ENCODE measurements at regions not wholly inside any gene's neighbourhood (a gene's known extent, or its start where the extent isn't known, plus 50 kb on each side); places are given as distances from the start of the nearest gene placed in this dataset.

GRCh38 chr2:10964052-10964790 is 52.5 kb downstream of the KCNF1 start (continued):
- TF ChIP-seq ZNF274 (IDR thresholded peaks at IDR 0.05; ENCODE audit: borderline replicate concordance, extremely low read depth, low read length) (no peak), NANOG (IDR thresholded peaks at IDR 0.05; ENCODE audit: insufficient read depth, low read depth, low read length, poor library complexity, severe bottlenecking) (no peak), POLR2A (IDR thresholded peaks at IDR 0.05; ENCODE audit: control extremely low read depth in 1 of 2, low read depth in 2 of 2, low read length in 2 of 2) (no peak), KDM4A (IDR thresholded peaks at IDR 0.05; ENCODE audit: low read depth, low read length, severe bottlenecking) (no peak), TAF7 (optimal IDR thresholded peaks at IDR 0.05; ENCODE audit: borderline replicate concordance, low read depth, low read length) (no peak), JUND (IDR thresholded peaks at IDR 0.05; ENCODE audit: low read length) (no peak), TAF1 (IDR thresholded peaks at IDR 0.05; ENCODE audit: low read depth, low read length) (no peak), JUN (IDR thresholded peaks at IDR 0.05; ENCODE audit: low read depth, low read length) (no peak), EP300 (IDR thresholded peaks at IDR 0.05; ENCODE audit: borderline replicate concordance in 1 of 2, low read depth in 2 of 2, low read length in 2 of 2) (no peak), RFX5 (IDR thresholded peaks at IDR 0.05; ENCODE audit: borderline replicate concordance, low read depth, low read length) (no peak), RAD21 (IDR thresholded peaks at IDR 0.05 in 1 of 2, conservative IDR thresholded peaks at IDR 0.05 in 1 of 2; ENCODE audit: low read depth in 2 of 2, low read length in 2 of 2) (no peak), TCF12 (IDR thresholded peaks at IDR 0.05; ENCODE audit: low read depth, low read length) (no peak)

Data from H1 (cell line).